Dermis microvascular lymphatic vessel endothelial cell (primary cell): ENCODE measurements at regions not wholly inside any gene's neighbourhood (a gene's known extent, or its start where the extent isn't known, plus 50 kb on each side); places are given as distances from the start of the nearest gene placed in this dataset.
"Not testable (repeated sequence)": the region's sequence is repeated elsewhere in the genome, so short reads cannot be mapped to it uniquely, and the experiment has no call there.

Experiments used
- DNase-seq, 2 donors: peaks; one replicate each; pipeline versions ENCODE4 v3.0.0 to v3.0.0-alpha.2; 2010; ENCODE audit warnings: low read depth in 2 of 2

DNA sequence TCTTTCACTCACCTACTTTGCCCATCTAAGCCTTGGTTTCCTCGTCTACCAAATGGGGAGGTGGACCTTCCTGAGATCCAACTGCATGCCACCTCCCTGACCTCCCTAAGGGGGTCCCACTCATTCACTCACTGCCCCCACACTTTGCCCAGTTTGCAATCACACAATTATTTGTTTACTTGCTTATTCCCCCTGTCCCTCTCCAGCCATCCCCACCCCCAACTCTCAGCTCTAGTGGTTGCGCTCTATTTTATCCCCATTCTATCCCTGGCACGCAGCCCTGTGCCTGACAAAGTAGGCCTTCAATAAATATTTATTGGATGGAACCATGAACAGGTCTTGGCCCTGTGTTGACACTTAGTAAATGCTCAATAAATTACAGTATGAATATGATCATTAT, 130.8 kb upstream of the LARP1 start:
- DNase-seq, result no peak

DNA sequence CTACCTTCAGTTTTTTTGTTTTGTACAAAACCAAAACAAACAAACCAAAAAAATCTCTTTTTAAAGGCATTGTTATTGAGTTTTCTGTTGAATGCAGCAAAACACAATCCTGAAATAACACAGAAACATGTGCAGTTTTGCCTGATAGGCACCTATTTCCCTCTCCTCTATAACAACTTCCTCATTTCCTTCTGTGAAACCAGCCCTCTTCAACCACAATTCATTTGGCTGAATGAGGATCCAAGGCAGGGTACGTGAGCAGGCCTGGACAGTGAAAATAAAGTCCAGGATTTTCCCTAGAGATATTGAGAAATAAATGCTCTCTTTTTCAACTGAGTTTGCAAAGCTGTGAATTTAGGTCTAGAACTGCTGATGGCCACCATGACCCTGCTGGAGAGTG, 134.8 kb upstream of the LARP1 start:
- DNase-seq, result no peak

DNA sequence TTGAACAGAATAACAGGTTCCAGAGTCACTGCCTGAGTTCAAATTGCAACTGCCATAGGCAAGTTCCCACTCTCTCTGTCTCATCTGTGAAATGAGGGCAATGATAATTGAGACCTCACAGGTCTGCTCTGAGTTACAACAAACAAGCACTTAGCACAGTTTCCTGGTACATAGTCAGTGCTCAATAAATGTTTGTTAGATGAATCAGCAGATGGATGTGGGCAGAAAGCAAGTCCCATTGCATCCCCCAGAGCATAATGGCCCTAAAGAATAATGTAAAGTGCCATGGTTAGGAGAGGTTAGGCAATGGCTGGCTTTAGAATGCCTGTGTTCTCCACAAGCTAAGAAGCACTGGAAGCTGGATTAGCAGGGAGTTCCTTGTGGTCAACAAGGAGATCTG, 136.5 kb upstream of the LARP1 start:
- DNase-seq, result no peak

DNA sequence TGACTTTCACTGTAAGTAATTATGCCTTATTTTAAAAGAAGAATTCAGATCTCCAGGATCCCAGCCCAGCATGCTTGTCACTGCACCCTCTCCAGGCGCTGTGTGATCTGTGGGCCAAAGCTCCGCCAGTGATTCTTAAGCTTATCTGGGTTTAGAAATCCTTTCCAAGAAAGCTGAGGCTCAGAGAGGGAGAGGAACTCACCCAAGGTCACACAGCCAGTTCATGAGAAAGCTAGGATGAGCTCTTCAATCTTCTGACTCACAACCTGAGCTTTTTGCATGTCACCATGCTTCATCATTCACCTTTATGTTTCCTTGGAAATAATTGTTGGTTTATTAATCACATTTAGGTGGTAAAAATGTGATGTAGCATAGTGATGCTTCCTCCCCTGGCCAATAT, 136.6 kb upstream of the HAND1 start:
- DNase-seq, result no peak

DNA sequence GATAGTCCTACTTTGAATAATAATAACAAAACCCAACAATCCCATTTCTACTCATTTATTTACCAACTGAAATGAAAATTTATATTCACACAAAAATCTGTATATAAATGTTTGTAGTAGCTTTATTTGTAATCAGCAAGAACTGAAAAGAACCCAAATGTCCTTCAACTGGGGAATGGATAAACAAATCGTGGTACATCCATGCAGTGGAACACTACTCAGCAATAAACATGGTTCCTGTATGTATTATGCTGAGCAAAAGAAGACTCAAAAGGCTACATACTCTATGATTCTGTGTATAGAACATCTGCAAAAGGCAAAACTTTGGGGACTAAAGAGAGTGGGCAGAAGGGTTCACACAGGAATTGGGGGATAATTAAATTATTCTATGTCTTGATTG, 136.1 kb upstream of the HAND1 start:
- DNase-seq, result no peak

DNA sequence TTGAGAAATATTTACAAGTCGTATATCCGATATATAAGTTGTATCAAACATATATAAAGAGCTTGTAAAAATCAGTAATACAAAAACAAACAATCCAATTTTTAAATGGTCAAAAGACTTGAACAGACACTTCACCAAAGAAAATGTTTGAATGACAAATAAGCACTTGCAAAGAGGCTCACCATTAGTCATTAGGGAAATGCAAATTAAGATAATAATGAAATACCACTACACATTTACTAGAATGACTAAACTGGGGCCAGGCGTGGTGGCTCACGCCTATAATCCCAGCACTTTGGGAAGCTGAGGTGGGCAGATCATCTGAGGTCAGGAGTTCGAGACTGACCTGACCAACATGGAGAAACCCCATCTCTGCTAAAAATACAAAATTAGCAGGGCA, 134.6 kb upstream of the HAND1 start:
- no peak for DNase-seq

DNA sequence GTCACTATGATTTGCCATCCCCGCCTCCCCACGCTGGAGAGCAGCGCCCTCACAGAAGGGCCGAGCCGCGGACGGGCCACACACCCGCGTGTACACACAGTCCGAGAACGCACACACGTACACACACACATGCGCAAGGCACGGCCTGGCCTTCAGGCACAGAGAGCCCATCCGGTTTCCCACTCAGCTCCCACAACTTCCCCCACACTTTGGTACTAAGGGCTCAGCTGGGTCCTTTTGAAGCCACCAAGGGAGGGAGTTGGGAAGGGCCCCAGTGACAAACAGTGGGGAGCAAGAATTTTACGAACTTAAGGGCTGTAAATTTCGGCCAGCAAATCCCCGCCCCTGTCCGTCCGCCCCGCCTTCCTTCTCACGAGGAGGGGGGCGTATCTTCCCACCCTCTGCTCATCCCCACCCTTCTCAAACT, 133.3 kb upstream of the HAND1 start:
- DNase-seq, result peak in 1 of 2 donors; percentile 28

DNA sequence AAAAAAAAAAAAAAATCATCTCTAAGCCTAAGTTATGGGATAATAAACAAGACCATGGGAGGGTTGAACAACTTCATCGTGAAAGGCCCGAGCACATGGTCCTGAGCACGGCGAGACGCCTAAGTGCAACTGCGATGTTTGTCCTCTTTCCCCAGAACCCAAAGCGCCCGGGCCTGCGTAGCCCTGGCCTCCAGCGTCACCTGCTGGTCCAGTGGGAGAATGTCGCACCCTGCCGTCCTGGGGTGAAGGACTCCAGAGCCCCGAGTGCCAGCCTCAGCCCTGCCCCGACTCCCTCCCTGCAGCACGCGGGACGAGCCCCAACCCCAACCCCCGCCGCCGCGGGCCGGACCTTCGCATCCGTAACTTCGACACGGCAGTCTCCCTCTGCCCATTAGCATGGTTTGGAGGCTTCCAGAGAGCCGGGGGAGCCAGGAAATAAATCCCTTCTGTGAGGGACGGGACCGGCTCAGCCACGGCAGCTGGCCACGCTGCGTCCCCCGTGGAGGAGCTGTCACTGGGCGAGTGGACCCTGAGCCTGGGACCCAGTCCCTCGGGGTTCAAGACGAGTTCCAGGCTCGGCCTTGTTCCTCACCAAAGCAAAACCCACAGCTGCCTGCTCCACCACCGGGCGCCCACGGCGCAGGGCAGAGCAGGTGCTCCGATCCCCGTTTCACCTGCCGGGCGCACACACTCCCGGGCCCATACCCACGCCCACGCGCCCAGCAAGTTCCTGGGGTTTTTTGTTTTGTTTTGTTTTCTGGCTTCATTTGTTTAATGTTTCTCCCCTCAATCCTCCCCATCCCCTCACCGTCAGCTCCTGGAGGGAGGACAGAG, 132.5 kb upstream of the HAND1 start:
- peak; percentile 34 to 69 for DNase-seq

DNA sequence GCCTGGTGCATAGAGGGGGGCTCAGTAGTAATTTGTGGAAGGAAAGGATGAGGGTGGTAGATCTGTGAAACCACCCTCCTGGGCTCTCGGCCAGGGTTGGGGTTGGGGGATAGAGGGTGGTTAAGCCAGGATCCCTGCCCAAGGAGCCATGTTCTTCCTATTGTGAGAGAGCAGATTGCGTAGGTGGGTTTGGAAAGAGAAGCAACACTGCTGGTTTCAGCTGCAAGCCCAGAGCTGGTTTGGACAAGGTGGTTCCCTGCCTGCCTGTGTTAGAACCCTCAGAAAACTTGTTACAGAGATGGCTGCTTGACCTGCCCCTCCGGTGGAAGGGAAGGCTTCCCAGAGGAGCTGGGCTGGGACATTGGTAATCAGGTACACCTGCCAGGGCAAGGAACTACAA, 131.2 kb upstream of the HAND1 start:
- no peak for DNase-seq

DNA sequence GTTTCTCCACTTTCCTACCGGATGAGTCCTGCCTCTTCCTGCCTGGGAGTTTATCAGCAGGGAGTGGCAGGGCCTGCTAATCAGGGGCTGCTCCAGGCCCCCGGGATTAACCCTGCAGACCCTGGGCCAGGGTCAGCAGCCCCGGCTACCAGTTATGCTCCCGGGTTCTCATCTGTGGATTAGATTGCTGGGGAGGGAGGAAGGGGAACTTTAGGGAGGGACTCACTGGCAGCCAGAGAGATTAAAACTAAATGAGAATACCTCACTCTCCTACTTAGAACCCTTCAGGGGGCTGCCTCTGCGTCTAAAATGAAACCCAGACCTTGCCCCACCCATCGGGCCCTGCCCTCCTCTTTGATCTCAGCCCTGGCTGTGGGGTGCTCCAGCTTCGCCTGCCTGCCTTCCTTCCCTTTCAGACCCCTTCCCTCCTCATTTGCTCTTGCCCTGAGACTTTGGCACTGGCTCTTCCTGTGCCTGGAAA, 130.5 kb upstream of the HAND1 start:
- DNase-seq, result no peak

DNA sequence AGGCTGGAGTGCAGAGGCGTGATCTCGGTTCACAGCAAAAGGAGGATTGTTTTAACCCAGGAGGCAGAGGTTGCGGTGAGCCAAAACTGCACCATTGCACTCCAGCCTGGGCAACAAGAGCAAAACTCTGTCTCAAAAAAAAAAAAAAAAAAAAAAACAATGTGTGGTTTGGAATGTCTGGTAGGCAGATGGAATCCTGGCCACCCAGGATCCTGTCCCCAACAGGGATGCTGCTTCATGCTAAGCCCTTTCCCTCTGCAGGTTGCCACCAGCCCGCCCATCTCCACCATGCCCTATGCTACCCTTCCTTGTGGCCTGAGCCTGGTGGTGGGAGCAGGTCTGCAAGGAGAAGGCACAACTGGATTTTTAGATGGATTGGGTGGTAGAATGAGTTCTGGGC, 129.7 kb upstream of the HAND1 start:
- DNase-seq, result no peak

DNA sequence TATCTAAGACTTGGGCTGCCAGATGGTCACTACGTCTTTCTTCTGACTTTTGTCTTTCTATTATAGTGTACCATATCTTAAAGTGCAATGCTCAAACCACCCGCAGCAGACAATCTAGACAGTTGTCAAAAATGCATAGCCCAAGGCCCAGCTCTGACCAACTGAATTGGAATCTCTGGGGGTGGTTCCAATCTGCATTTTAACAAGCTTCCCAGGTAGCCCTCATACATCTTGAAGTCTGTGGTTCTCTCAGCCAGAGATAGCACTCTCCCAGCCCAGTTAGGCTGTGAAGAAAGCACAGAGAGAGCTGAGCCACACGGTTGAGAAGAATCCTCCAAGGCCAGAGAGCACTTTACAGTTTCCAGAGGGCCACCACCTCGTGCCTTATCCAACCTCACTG, 128.2 kb upstream of the HAND1 start:
- DNase-seq, result no peak

DNA sequence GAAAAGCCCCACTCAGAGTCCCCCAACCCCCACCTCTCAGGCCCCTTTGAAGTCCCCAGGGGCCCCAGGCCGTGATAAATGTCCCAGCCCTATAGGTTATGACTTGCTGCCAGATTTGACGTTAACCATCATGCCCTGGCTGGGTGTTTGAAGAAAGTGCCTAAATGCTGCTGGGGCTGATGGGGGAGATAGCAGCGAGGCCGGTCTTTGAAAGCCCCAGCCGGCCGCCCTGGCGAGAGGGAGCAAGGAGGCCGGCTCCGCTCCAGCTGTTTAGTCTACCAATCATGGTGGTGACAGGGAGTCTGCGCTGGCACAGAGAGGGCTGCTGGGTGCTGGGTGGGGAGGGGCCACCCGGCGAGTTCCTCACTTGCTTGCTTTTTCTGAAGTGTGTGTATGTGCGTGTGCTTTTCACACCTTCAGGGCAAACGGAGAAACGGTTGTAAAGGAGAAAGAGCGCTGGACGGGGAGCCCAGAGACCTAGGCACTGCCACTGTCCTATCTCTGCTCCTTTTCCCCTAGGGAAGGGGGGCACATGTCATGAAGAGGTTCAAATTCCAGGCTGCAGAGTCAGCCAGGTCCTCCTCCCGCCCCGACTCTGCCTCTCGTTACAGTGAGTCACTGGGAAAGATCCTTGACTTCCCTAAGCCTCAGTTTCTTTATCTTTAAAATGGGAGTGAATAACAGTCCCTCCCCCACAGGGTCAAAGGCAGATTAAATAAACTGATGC, 126.1 kb upstream of the HAND1 start:
- no peak for DNase-seq

DNA sequence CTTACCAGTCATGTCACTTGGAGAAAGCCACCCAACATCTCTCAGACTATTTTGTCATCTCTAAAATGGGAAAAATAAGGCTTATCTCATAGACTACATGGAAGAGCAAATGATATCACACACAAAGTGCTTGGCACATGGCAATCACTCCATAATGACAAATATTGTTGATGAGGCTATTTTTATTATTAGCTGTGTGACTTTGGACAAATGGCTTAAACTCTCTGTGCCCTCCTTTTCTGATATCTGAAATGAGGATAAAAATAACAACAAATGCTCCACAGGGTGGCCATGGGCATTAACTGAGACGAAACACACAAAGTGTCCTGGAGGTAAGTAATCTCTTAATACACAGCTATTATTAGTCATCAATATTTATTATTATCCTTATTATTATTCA, 125.5 kb upstream of the HAND1 start:
- no peak for DNase-seq

DNA sequence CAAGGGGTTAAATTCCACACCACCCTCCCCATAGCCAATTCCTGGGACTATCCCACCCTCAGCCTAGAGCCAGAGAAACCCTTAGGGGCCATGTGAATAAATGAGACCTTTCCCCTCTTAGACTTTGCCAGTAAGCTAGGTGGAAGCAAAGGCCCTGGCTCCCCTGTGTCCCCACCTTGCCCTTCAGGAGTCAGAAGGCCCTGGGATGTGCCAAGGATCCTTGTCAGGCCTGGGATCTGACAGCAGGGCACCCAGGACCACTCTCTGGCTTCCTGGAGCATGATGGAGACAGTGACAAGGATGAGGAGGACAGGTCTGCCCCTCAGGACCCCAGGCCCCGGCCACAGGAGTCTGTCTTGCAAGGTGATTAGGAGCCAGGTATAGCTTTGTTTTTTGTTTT, 125.0 kb upstream of the HAND1 start:
- no peak for DNase-seq

DNA sequence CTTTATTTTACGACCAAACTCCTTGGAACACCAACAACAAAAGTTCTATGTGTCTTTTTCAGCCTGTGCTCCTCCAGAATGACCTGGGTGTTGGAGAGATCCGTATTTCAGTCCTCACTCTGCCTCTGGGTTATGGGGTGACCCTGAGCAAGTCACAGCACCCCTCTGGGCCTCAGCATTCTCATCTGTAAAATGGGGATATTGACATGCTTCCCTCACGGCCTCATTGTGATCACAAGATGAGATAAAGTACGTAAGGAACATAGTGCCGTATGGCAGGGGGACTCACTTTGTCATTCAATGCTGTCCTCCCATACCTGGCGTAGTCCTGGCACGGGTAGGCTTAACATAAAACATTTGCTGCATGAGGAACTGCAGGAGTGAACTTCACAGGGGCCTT, 123.0 kb upstream of the HAND1 start:
- no peak for DNase-seq

DNA sequence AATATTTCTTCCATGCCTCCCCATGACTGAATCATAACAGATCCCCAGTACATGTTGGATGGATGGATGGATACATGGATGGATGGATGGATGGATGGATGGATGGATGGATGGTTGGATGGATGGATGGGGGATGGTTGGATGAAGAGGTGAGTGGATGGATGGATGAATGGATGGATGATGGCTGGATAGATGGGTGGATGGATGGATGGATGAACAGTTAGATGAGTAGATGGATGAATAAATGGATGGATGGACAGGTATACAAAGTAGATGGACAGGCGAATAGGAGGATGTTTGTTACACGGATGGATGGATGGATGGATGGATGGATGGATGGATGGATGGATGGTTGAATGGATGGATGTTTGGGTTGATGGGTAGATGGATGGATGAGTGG, 120.0 kb upstream of the HAND1 start:
- no peak for DNase-seq

DNA sequence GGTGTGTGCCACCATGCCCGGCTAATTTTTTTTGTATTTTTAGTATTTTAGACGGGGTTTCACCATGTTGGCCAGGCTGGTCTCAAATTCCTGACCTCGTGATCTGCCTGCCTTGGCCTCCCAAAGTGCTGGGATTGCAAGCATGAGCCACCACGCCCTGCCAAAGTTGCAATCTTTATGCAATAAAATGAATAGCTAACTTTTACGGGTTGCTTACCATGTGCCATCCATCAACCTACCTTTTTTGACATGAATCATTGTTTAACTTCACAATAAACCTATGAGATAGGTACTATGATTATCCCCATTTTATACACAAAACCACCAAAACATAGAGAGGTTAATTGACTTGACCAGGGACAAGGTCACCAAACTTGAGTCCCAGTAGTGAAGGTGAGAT, 118.8 kb upstream of the HAND1 start:
- not testable (repeated sequence) for DNase-seq

DNA sequence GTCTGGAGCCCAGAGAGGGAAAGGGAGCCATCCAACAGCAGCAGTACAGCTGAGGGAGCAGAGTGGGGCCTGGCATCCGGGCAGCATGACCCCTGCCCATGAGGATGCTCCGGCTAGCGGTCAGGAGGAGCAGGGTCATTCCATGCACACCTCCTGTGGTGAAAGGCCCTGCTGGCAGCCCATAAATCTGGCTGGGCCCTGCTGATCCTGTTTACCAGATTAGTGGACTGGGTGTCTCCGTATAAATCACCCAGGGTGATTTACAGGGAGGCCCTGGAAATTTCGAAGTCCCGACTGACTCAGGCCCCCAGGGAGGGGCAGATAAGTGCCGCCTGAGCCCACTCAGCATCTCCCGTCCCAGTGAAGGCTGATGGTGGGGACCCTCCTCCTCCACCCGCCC, 117.6 kb upstream of the HAND1 start:
- DNase-seq, result no peak

DNA sequence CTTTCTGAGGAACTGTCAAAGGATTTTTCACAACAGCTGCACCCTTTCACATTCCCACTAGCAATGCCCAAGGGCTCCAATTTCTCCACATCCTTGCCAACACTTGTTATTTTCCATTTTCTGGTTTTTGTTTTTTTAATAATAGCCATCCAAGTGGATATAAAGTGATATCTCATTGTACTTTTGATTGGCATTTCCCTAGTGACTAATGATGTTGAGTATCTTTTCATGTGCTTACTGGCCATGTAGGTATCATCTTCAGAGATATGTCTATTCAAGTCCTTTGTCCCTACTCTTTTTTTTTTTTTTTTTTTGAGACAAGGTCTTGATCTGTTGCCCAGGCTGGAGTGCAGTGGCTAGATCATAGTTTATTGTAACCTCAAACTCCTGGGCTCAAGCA, 115.8 kb upstream of the HAND1 start:
- DNase-seq, result no peak

DNA sequence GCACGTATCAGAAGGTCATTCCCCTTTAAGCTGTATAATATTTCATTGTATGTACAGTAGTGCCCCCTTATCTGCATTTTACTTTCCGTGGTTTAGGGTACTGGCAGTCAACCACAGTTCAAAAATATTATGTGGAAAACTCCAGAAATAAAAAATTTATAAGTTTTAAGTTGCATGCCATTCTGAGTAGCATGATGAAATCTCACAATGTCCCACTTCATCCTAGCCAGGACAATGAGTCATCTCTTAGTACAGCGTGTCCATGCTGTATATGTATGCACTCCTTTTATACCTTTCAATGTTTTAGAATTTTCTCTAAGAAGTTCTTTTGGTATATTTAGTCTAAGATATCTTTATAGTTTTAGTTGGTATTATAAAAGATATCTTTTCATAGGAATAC, 115.0 kb upstream of the HAND1 start:
- DNase-seq, result no peak

DNA sequence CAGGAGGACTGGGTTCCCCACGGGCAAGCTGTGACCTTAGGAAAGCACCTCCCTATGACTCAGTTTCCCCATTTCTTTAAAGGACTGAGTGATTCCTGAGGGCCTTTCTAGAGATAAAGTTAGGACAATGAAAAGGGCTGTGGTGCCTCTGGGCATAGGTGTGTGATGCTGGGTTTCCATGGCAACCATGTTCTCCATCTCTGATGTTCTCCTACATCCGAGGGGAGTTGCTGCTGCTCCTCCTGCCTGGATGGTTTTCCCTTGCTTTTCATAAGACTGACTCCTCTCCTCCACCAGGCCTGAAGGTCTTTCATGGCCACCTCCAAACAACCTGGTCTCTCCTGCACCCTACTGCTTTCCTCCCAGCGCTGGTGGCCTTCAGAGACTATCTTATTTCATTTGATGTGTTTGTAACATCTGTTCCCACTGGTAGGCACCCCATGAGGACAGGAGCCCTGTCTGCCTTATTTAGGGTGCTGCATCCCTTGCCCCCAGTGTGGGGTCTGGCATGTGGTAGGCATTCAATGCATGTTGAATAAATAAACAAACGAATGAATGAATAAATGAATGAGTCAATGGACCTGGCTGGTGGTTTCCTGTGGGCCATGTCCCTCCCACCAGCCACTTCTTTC, 112.2 kb upstream of the HAND1 start:
- DNase-seq, result no peak

DNA sequence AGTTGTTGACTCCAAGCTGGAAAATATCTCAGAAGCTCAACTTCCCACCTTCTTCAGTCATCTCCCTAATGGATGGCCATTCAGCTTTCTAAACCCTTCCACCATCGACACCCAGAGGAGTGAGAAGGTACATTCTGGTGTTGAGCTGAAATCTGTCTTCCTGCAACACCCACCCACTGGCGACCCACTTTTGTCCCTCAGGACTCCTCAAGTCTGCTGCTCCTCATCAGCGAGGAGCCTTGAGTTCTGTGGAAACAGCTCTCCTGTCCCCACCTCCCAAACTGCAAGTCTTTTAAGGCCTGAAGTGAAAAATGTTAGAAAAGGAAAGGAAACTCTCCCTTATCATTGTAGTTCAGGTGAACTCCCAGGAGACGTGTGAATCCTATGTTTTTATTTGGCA, 111.5 kb upstream of the HAND1 start:
- no peak for DNase-seq
